Tongue (tissue), 2 donors: ENCODE measurements at regions not wholly inside any gene's neighbourhood (a gene's known extent, or its start where the extent isn't known, plus 50 kb on each side); places are given as distances from the start of the nearest gene placed in this dataset. TPM values are rescaled to one million over a fixed set of nuclear protein-coding genes. Genes with fewer than 3 reads are reported as not detected.

Source experiments
- DNase-seq: peaks from one replicate; pipeline ENCODE4 v3.0.0-alpha.2; 2015
- small RNA-seq: library from RNA; depleted of rRNA; stranded (forward); fragments of <200 nt; gene quantifications from one replicate; pipeline ENCODE3, GENCODE V24; 2014; ENCODE audit warnings: low replicate concordance

- DNase-seq: no peak
Measured at GRCh38 chr19:34120141-34120540, 52.2 kb upstream of the LSM14A start.

GRCh38 chr19:34120846-34121639 lies 51.3 kb upstream of the LSM14A start:
- peak; percentile 16 for DNase-seq

Small RNA genes lying in the stretch of these regions (small RNA-seq; reads per million reads assigned to genes)
- gene RN7SL150P: not detected
- not detected for gene RPS4XP23
